ENCODE measurements at regions not wholly inside any gene's neighbourhood (a gene's known extent, or its start where the extent isn't known, plus 50 kb on each side); places are given as distances from the start of the nearest gene placed in this dataset.

- TF ChIP-seq BHLHE40 (IDR thresholded peaks at IDR 0.05; ENCODE audit: low read depth, low read length) (no peak), POLR2A (IDR thresholded peaks at IDR 0.05; ENCODE audit: low read depth, low read length) (no peak), CTCF (conservative IDR thresholded peaks at IDR 0.05; ENCODE audit: low read depth, low read length) (no peak), CHD1 (IDR thresholded peaks at IDR 0.05; ENCODE audit: low read depth, low read length) (no peak), RFX5 (IDR thresholded peaks at IDR 0.05; ENCODE audit: low read depth, low read length) (no peak), FOS (IDR thresholded peaks at IDR 0.05; ENCODE audit: low read depth, low read length) (no peak), SMC3 (IDR thresholded peaks at IDR 0.05; ENCODE audit: low read depth, low read length) (no peak), MXI1 (IDR thresholded peaks at IDR 0.05; ENCODE audit: borderline replicate concordance, low read depth, low read length) (no peak), RCOR1 (IDR thresholded peaks at IDR 0.05; ENCODE audit: insufficient replicate concordance, low read length) (no peak), CEBPB (IDR thresholded peaks at IDR 0.05; ENCODE audit: low read depth, low read length) (no peak), RAD21 (IDR thresholded peaks at IDR 0.05; ENCODE audit: low read length) (no peak)
- TF ChIP-seq, protein P1, sequence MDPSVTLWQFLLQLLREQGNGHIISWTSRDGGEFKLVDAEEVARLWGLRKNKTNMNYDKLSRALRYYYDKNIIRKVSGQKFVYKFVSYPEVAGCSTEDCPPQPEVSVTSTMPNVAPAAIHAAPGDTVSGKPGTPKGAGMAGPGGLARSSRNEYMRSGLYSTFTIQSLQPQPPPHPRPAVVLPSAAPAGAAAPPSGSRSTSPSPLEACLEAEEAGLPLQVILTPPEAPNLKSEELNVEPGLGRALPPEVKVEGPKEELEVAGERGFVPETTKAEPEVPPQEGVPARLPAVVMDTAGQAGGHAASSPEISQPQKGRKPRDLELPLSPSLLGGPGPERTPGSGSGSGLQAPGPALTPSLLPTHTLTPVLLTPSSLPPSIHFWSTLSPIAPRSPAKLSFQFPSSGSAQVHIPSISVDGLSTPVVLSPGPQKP (IDR thresholded peaks at IDR 0.05; ENCODE audit: borderline replicate concordance, low read depth, low read length), result no peak
- TF ChIP-seq, protein P2, sequence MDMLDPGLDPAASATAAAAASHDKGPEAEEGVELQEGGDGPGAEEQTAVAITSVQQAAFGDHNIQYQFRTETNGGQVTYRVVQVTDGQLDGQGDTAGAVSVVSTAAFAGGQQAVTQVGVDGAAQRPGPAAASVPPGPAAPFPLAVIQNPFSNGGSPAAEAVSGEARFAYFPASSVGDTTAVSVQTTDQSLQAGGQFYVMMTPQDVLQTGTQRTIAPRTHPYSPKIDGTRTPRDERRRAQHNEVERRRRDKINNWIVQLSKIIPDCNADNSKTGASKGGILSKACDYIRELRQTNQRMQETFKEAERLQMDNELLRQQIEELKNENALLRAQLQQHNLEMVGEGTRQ (IDR thresholded peaks at IDR 0.05; ENCODE audit: low read depth, low read length), result no peak
Measured at GRCh38 chr17:71145486-71145885, 975.3 kb upstream of the SOX9 start.

All from IMR-90 (cell line).